GM19395 (cell line): ENCODE measurements at regions not wholly inside any gene's neighbourhood (a gene's known extent, or its start where the extent isn't known, plus 50 kb on each side); places are given as distances from the start of the nearest gene placed in this dataset.
"Not testable (repeated sequence)": the region's sequence is repeated elsewhere in the genome, so short reads cannot be mapped to it uniquely, and the experiment has no call there.

Experiments used
- ATAC-seq: cut with Tn5 transposase; IDR thresholded peaks from one replicate; pipeline ENCODE4 v1.9.1; 2021; ENCODE audit warnings: mild to moderate bottlenecking, moderate library complexity; ENCODE audit not compliant: unreplicated experiment

- ATAC-seq = no peak
Measured at GRCh38 chr7:69364813-69365643, 233.2 kb upstream of the AUTS2 start.

GRCh38 chr7:69365651-69366192, 232.6 kb upstream of the AUTS2 start:
- no peak for ATAC-seq

- ATAC-seq = no peak
Measured at GRCh38 chr7:69367780-69368179, 230.5 kb upstream of the AUTS2 start.

GRCh38 chr7:69373171-69374043, 224.9 kb upstream of the AUTS2 start:
- ATAC-seq = no peak

- no peak for ATAC-seq
Measured at GRCh38 chr7:69374044-69374425, 224.2 kb upstream of the AUTS2 start.

- no peak for ATAC-seq
Measured at GRCh38 chr7:69377191-69377590, 221.1 kb upstream of the AUTS2 start.

- ATAC-seq = no peak
Measured at GRCh38 chr7:69388452-69389137, 209.7 kb upstream of the AUTS2 start.

GRCh38 chr7:69389216-69389615, 209.1 kb upstream of the AUTS2 start:
- ATAC-seq = no peak

- not testable (repeated sequence) for ATAC-seq
Measured at GRCh38 chr7:69393912-69394311, 204.4 kb upstream of the AUTS2 start.

- ATAC-seq = no peak
Measured at GRCh38 chr7:69395061-69395714, 203.1 kb upstream of the AUTS2 start.

- ATAC-seq = no peak
Measured at GRCh38 chr7:69398986-69399385, 199.3 kb upstream of the AUTS2 start.

GRCh38 chr7:69399401-69399800, 198.9 kb upstream of the AUTS2 start:
- ATAC-seq = no peak

- ATAC-seq = no peak
Measured at GRCh38 chr7:69402696-69403095, 195.6 kb upstream of the AUTS2 start.

- no peak for ATAC-seq
Measured at GRCh38 chr7:69403169-69403568, 195.1 kb upstream of the AUTS2 start.

GRCh38 chr7:69411018-69411417, 187.3 kb upstream of the AUTS2 start:
- no peak for ATAC-seq

- ATAC-seq = no peak
Measured at GRCh38 chr7:69411466-69411865, 186.8 kb upstream of the AUTS2 start.

GRCh38 chr7:69412331-69413146, 185.7 kb upstream of the AUTS2 start:
- ATAC-seq = no peak

GRCh38 chr7:69414555-69414954, 183.7 kb upstream of the AUTS2 start:
- ATAC-seq = no peak

GRCh38 chr7:69418869-69419670, 179.2 kb upstream of the AUTS2 start:
- no peak for ATAC-seq
